Effector memory CD4-positive, alpha-beta T cell (primary cell): ENCODE measurements at regions not wholly inside any gene's neighbourhood (a gene's known extent, or its start where the extent isn't known, plus 50 kb on each side); places are given as distances from the start of the nearest gene placed in this dataset.

ENCODE experiments used
- DNase-seq, 3 donors: peaks; one replicate each; pipeline ENCODE4 v3.0.0-alpha.2; 2020
- H3K27ac ChIP-seq: 2 replicates; pipeline ENCODE4 v1.7.0; 2013; ENCODE audit warnings: mild to moderate bottlenecking, low read length, moderate library complexity; ENCODE audit not compliant: insufficient read depth, poor library complexity, severe bottlenecking
- H3K27me3 ChIP-seq: replicated peaks from 2 replicates; pipeline ENCODE4 v1.7.0; 2013; ENCODE audit warnings: mild to moderate bottlenecking, low read length; ENCODE audit not compliant: insufficient read depth, control insufficient read depth, poor library complexity, severe bottlenecking
- H3K36me3 ChIP-seq: 2 replicates; pipeline ENCODE4 v1.7.0; 2013; ENCODE audit warnings: mild to moderate bottlenecking, low read length, moderate library complexity; ENCODE audit not compliant: control insufficient read depth, insufficient read depth
- H3K4me1 ChIP-seq: 2 replicates; pipeline ENCODE4 v1.7.0; 2013; ENCODE audit warnings: low read length, mild to moderate bottlenecking; ENCODE audit not compliant: control insufficient read depth, insufficient read depth, poor library complexity, severe bottlenecking
- H3K4me3 ChIP-seq: 2 replicates; pipeline ENCODE4 v1.7.0; 2013; ENCODE audit warnings: low read length, low read depth, mild to moderate bottlenecking; ENCODE audit not compliant: insufficient read depth, poor library complexity, severe bottlenecking
- H3K9me3 ChIP-seq: 2 replicates; pipeline ENCODE4 v1.7.0; 2013; ENCODE audit warnings: mild to moderate bottlenecking, low read length, moderate library complexity; ENCODE audit not compliant: control insufficient read depth

- Histone ChIP-seq H3K36me3 (no peaks in the 10 kb centered on the region), H3K4me3 (no peak overlapping the region)
Measured at GRCh38 chr13:22655106-22655852, 525.5 kb upstream of the SGCG start.

GRCh38 chr13:22662771-22663170 lies 518.0 kb upstream of the SGCG start:
- H3K4me3 ChIP-seq: no peak overlapping the region
- no peak overlapping the region for H3K27ac ChIP-seq
- DNase-seq: no peak
- no peaks in the 10 kb centered on the region for H3K27me3 ChIP-seq
- no peaks in the 10 kb centered on the region for H3K36me3 ChIP-seq
- no peaks in the 10 kb centered on the region for H3K9me3 ChIP-seq
- no peaks in the 10 kb centered on the region for H3K4me1 ChIP-seq

More at GRCh38 chr13:22655106-22655852, 525.5 kb upstream of the SGCG start:
- no peak overlapping the region for H3K27ac ChIP-seq
- no peaks in the 10 kb centered on the region for H3K9me3 ChIP-seq
- H3K27me3 ChIP-seq: no peaks in the 10 kb centered on the region
- no peaks in the 10 kb centered on the region for H3K4me1 ChIP-seq
- DNase-seq: no peak

GRCh38 chr13:22665506-22665905 lies 515.3 kb upstream of the SGCG start:
- no peak overlapping the region for H3K27ac ChIP-seq
- DNase-seq: no peak

GRCh38 chr13:22690756-22691155 lies 490.0 kb upstream of the SGCG start:
- Histone ChIP-seq H3K9me3 (no peaks in the 10 kb centered on the region), H3K4me1 (no peaks in the 10 kb centered on the region), H3K27me3 (no peaks in the 10 kb centered on the region), H3K4me3 (no peak overlapping the region), H3K27ac (no peak overlapping the region), H3K36me3 (no peaks in the 10 kb centered on the region)
- no peak for DNase-seq

More at GRCh38 chr13:22665506-22665905, 515.3 kb upstream of the SGCG start:
- no peaks in the 10 kb centered on the region for H3K4me1 ChIP-seq
- H3K4me3 ChIP-seq: no peak overlapping the region
- H3K27me3 ChIP-seq: no peaks in the 10 kb centered on the region
- H3K9me3 ChIP-seq: no peaks in the 10 kb centered on the region
- H3K36me3 ChIP-seq: no peaks in the 10 kb centered on the region

GRCh38 chr13:22693691-22694090 lies 487.1 kb upstream of the SGCG start:
- Histone ChIP-seq H3K36me3 (no peaks in the 10 kb centered on the region), H3K9me3 (no peaks in the 10 kb centered on the region), H3K4me1 (no peaks in the 10 kb centered on the region), H3K4me3 (no peak overlapping the region), H3K27ac (no peak overlapping the region), H3K27me3 (no peaks in the 10 kb centered on the region)
- DNase-seq: no peak

GRCh38 chr13:22696433-22696832 lies 484.3 kb upstream of the SGCG start:
- no peaks in the 10 kb centered on the region for H3K36me3 ChIP-seq
- H3K4me1 ChIP-seq: no peaks in the 10 kb centered on the region
- no peak overlapping the region for H3K4me3 ChIP-seq
- no peak overlapping the region for H3K27ac ChIP-seq
- H3K27me3 ChIP-seq: no peaks in the 10 kb centered on the region
- H3K9me3 ChIP-seq: no peaks in the 10 kb centered on the region
- DNase-seq: no peak

- no peaks in the 10 kb centered on the region for H3K27me3 ChIP-seq
- H3K4me1 ChIP-seq: no peaks in the 10 kb centered on the region
- DNase-seq: no peak
- H3K36me3 ChIP-seq: no peaks in the 10 kb centered on the region
- no peaks in the 10 kb centered on the region for H3K9me3 ChIP-seq
- H3K27ac ChIP-seq: no peak overlapping the region
- H3K4me3 ChIP-seq: no peak overlapping the region
Measured at GRCh38 chr13:22698467-22698866, 482.3 kb upstream of the SGCG start.

- H3K9me3 ChIP-seq: no peaks in the 10 kb centered on the region
- no peaks in the 10 kb centered on the region for H3K4me1 ChIP-seq
- H3K27ac ChIP-seq: no peak overlapping the region
- H3K4me3 ChIP-seq: no peak overlapping the region
- H3K36me3 ChIP-seq: no peaks in the 10 kb centered on the region
- no peaks in the 10 kb centered on the region for H3K27me3 ChIP-seq
- DNase-seq: no peak
Measured at GRCh38 chr13:22700246-22700887, 480.4 kb upstream of the SGCG start.

GRCh38 chr13:22703601-22704209 lies 477.1 kb upstream of the SGCG start:
- Histone ChIP-seq H3K36me3 (no peaks in the 10 kb centered on the region), H3K27ac (no peak overlapping the region), H3K9me3 (no peaks in the 10 kb centered on the region)

GRCh38 chr13:22707946-22708345 lies 472.8 kb upstream of the SGCG start:
- no peak for DNase-seq

More at GRCh38 chr13:22703601-22704209, 477.1 kb upstream of the SGCG start:
- DNase-seq: no peak
- no peak overlapping the region for H3K4me3 ChIP-seq
- no peaks in the 10 kb centered on the region for H3K27me3 ChIP-seq
- H3K4me1 ChIP-seq: no peaks in the 10 kb centered on the region

More at GRCh38 chr13:22707946-22708345, 472.8 kb upstream of the SGCG start:
- no peak overlapping the region for H3K4me3 ChIP-seq
- H3K27ac ChIP-seq: no peak overlapping the region
- H3K9me3 ChIP-seq: no peaks in the 10 kb centered on the region
- no peaks in the 10 kb centered on the region for H3K4me1 ChIP-seq
- H3K27me3 ChIP-seq: no peaks in the 10 kb centered on the region
- H3K36me3 ChIP-seq: no peaks in the 10 kb centered on the region
